Calu3 (cell line): ENCODE measurements at regions not wholly inside any gene's neighbourhood (a gene's known extent, or its start where the extent isn't known, plus 50 kb on each side); places are given as distances from the start of the nearest gene placed in this dataset.

ENCODE experiments used
- BruUV-seq: library from RNA; stranded (reverse); fragments of 400-500 nt; replicated peaks from 2 replicates; lab custom pipeline; 2021; lab: Mats Ljungman, UMichigan
- CTCF ChIA-PET: fragments of 300-600 bp; sonication (Branson Sonifier 250); formaldehyde crosslinking; loops from one replicate; lab custom pipeline; 2022; ENCODE audit warnings: antibody characterized with exemption; lab: Charles Lee
- DNase-seq: peaks from one replicate; pipeline ENCODE4 v3.0.0; 2022
- H3K27ac Mint-ChIP-seq: one replicate; pipeline ENCODE4 v1.8.0; 2022; ENCODE audit warnings: mixed read lengths; ENCODE audit not compliant: unreplicated experiment
- H3K27me3 Mint-ChIP-seq: one replicate; pipeline ENCODE4 v1.8.0; 2022; ENCODE audit warnings: mixed read lengths; ENCODE audit not compliant: unreplicated experiment
- H3K36me3 Mint-ChIP-seq: one replicate; pipeline ENCODE4 v1.8.0; 2022; ENCODE audit warnings: mild to moderate bottlenecking, moderate library complexity, mixed read lengths; ENCODE audit not compliant: insufficient read depth, unreplicated experiment
- H3K4me1 Mint-ChIP-seq: one replicate; pipeline ENCODE4 v1.8.0; 2022; ENCODE audit warnings: mild to moderate bottlenecking, low read depth, mixed read lengths; ENCODE audit not compliant: unreplicated experiment
- H3K4me3 Mint-ChIP-seq: one replicate; pipeline ENCODE4 v1.8.0; 2022; ENCODE audit warnings: mild to moderate bottlenecking, low read depth, moderate library complexity, mixed read lengths; ENCODE audit not compliant: unreplicated experiment
- H3K9me3 Mint-ChIP-seq: one replicate; pipeline ENCODE4 v1.8.0; 2022; ENCODE audit warnings: low read depth, mixed read lengths; ENCODE audit not compliant: unreplicated experiment
- intact Hi-C: fragments of 100-400 bp; cut with micrococcal nuclease; formaldehyde crosslinking; loops from one replicate; pipeline ENCODE4 v1.10.0; 2022; ENCODE audit not compliant: unreplicated experiment
- TF ChIP-seq, protein P1 (sequence below): fragments of 200-600 bp; IDR thresholded peaks from one replicate; pipeline ENCODE4 v1.8.0; 2022; ENCODE audit warnings: antibody characterized with exemption; ENCODE audit not compliant: unreplicated experiment

DNA sequence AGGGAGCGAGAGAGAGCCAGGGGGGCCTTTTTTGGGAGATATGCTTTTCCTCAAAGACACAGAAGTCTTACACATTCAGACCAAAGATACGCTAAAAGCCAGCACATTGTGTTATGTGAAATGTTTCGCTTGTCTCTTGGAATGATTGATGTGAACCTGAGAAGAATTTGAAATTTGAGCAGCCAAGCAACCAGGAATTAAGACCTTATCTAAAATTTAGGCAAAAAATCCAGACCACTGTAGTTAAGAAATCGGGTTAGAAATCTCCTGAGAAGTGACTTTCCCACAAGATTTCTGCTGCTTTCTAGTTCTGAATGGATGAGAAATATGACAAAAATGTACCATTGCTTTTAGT, 223.2 kb upstream of the GMDS start:
- Mint-ChIP-seq H3K4me1 (no peaks in the 10 kb centered on the region), H3K27me3 (peaks cover 20% of the 10 kb centered on the region), H3K9me3 (no peaks in the 10 kb centered on the region), H3K36me3 (no peaks in the 10 kb centered on the region), H3K4me3 (no peak overlapping the region), H3K27ac (no peak overlapping the region)
- DNase-seq: no peak
- CTCF ChIA-PET: no interaction called here
- BruUV-seq: no TSS peak
- intact Hi-C loops: no loop called here
- TF ChIP-seq, protein P1, sequence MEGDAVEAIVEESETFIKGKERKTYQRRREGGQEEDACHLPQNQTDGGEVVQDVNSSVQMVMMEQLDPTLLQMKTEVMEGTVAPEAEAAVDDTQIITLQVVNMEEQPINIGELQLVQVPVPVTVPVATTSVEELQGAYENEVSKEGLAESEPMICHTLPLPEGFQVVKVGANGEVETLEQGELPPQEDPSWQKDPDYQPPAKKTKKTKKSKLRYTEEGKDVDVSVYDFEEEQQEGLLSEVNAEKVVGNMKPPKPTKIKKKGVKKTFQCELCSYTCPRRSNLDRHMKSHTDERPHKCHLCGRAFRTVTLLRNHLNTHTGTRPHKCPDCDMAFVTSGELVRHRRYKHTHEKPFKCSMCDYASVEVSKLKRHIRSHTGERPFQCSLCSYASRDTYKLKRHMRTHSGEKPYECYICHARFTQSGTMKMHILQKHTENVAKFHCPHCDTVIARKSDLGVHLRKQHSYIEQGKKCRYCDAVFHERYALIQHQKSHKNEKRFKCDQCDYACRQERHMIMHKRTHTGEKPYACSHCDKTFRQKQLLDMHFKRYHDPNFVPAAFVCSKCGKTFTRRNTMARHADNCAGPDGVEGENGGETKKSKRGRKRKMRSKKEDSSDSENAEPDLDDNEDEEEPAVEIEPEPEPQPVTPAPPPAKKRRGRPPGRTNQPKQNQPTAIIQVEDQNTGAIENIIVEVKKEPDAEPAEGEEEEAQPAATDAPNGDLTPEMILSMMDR: no peak

DNA sequence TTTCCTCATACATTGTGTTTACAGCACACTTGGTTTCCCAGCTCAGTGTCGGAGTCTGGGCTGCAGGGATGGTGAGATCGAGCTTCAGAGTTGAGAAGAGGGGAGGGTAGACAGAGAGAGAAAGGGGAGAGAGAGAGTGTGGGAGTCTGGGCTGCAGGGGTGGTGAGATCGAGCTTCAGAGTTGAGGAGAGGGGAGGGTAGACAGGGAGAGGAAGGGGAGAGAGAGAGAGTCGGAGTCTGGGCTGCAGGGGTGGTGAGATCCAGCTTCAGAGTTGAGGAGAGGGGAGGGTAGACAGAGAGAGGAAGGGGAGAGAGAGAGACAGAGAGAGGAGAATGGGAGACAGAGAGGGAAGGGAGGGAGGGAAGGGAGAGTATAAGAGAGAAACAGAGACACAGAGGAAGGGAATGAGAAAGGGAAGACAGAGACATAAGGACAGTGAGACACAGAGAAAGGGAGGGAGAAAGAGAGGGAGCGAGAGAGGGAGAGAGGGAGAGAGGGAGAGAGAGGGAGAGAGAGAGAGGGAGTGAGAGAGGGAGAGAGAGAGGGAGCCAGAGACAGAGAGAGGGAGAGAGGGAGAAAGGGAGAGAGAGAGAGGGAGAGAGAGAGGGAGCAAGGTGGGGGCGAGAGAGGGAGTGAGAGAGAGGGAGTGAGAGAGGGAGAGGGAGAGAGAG, 222.7 kb upstream of the GMDS start:
- no peak for DNase-seq
- CTCF ChIA-PET: no interaction called here
- Mint-ChIP-seq H3K27me3 (peaks cover 20% of the 10 kb centered on the region), H3K4me1 (no peaks in the 10 kb centered on the region), H3K4me3 (no peak overlapping the region), H3K9me3 (no peaks in the 10 kb centered on the region), H3K27ac (no peak overlapping the region), H3K36me3 (no peaks in the 10 kb centered on the region)
- BruUV-seq: no TSS peak
- intact Hi-C loops: no loop called here
- TF ChIP-seq, protein P1: no peak

DNA sequence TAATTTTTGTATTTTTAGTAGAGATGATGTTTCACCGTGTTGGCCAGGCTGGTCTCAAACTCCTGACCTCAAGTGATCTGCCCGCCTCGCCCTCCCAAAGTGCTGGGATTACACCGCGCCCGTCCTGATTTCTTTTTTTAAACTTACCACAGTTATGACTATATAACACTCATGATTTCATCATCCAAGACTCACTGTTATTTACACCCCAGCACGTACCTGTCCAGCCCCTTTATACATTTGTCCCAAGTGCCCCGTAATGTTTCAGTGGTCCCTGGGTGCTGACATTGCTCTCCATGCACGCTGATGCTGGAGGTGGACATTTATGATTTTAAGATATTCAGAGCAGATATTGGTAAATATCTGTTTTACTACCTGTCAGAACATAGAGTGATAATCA, 219.9 kb upstream of the GMDS start:
- no TSS peak for BruUV-seq
- no peak overlapping the region for H3K27ac Mint-ChIP-seq
- peaks cover 20% of the 10 kb centered on the region for H3K27me3 Mint-ChIP-seq
- H3K4me1 Mint-ChIP-seq: no peaks in the 10 kb centered on the region
- H3K36me3 Mint-ChIP-seq: no peaks in the 10 kb centered on the region
- H3K9me3 Mint-ChIP-seq: no peaks in the 10 kb centered on the region
- CTCF ChIA-PET: no interaction called here
- no peak overlapping the region for H3K4me3 Mint-ChIP-seq
- no peak for DNase-seq
- TF ChIP-seq, protein P1: no peak
- intact Hi-C loops: no loop called here

DNA sequence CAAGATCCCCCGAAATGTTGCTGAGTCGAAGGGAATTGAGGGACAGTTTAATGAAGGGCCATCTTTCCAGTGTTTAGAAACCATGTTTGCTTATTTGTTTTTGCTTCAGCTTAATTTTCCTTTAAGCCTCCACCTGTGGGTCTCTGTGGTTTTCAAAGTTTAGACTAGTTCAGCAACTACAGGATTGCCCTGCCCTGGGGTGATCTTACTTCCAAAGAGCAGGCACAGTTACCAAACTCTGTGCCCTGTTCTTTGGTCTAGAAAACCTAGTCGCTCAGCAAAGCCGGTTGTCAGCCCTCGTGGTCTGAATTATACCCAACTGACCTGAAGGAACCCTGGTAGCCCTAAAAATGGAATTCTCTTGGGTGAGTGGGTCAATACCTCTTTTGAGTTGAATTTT, 219.2 kb upstream of the GMDS start:
- no peaks in the 10 kb centered on the region for H3K9me3 Mint-ChIP-seq
- no peaks in the 10 kb centered on the region for H3K36me3 Mint-ChIP-seq
- CTCF ChIA-PET: no interaction called here
- BruUV-seq: no TSS peak
- peaks cover 15% of the 10 kb centered on the region for H3K27me3 Mint-ChIP-seq
- TF ChIP-seq, protein P1: no peak
- no peaks in the 10 kb centered on the region for H3K4me1 Mint-ChIP-seq
- DNase-seq: no peak
- intact Hi-C loops: no loop called here
- H3K4me3 Mint-ChIP-seq: no peak overlapping the region
- no peak overlapping the region for H3K27ac Mint-ChIP-seq
